Gastrocnemius medialis (tissue), 4 donors: ENCODE measurements at regions not wholly inside any gene's neighbourhood (a gene's known extent, or its start where the extent isn't known, plus 50 kb on each side); places are given as distances from the start of the nearest gene placed in this dataset.

ENCODE experiments used
- POLR2A ChIP-seq, 2 donors: fragments of 450-650 bp; IDR thresholded peaks; one replicate each; pipeline ENCODE4 v1.6.1; 2017; ENCODE audit warnings: antibody characterized with exemption in 2 of 2, mild to moderate bottlenecking in 2 of 2, moderate library complexity in 2 of 2
- TF ChIP-seq, protein P1 (sequence below), 5 experiments: fragments of 450-650 bp in 3 of 5; fragments of 200-600 bp in 2 of 5; sonication (generic) in 2 of 5; IDR thresholded peaks in 4 of 5; conservative IDR thresholded peaks in 1 of 5; 1 replicate in 4 of 5; 2 replicates in 1 of 5; pipeline ENCODE4 v1.5.1; 2016 to 2019; ENCODE audit warnings: antibody characterized with exemption in 5 of 5, mild to moderate bottlenecking in 3 of 5, moderate library complexity in 3 of 5

DNA sequence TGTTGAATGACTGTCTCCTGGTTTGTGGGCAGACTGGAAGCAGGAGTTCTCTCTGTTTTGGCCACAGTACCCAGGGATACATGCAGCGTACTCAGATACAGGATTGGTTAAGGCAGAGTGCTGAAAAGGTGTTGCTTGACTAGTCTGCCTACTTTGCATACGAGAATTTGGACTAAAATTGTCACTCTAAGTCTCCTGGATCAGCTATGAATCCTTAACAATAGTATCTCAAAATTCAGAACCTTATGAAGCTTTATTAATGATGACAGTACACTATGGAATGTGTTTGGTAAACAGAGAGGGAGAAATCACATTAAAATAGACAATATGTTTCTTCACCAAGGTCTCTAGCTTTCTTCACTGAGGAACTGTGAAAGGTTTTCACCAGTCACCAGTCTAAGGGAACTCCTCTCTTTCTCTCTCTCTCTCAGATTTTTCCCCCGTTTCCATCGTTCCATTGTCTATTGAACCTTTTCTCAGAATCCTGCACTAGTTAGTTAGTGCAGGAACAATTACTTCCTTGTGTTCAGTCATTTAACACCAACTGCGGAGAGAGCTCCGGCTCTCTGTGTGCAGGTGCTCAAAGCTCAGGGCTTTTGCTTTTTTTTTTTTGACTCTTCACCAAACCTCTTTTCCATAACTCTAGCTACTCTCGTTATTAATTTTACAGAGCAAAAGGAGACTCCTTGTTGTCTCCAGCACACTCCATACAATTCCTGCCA, 85.9 kb upstream of the FNDC3B start:
- TF ChIP-seq, protein P1, sequence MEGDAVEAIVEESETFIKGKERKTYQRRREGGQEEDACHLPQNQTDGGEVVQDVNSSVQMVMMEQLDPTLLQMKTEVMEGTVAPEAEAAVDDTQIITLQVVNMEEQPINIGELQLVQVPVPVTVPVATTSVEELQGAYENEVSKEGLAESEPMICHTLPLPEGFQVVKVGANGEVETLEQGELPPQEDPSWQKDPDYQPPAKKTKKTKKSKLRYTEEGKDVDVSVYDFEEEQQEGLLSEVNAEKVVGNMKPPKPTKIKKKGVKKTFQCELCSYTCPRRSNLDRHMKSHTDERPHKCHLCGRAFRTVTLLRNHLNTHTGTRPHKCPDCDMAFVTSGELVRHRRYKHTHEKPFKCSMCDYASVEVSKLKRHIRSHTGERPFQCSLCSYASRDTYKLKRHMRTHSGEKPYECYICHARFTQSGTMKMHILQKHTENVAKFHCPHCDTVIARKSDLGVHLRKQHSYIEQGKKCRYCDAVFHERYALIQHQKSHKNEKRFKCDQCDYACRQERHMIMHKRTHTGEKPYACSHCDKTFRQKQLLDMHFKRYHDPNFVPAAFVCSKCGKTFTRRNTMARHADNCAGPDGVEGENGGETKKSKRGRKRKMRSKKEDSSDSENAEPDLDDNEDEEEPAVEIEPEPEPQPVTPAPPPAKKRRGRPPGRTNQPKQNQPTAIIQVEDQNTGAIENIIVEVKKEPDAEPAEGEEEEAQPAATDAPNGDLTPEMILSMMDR (IDR thresholded peaks at IDR 0.05 in 4 of 5, conservative IDR thresholded peaks at IDR 0.05 in 1 of 5), result no peak
- no peak for TF ChIP-seq POLR2A (IDR thresholded peaks at IDR 0.05)
